ENCODE measurements at regions not wholly inside any gene's neighbourhood (a gene's known extent, or its start where the extent isn't known, plus 50 kb on each side); places are given as distances from the start of the nearest gene placed in this dataset.
A peak's percentile ranks its signal among the peaks of the same experiment; 100 is the strongest.

- Histone ChIP-seq H4K20me1 (ENCODE audit: control insufficient read depth, extremely low read depth, insufficient read depth, low read length) (no peaks in the 10 kb centered on the region), H3K79me2 (ENCODE audit: control insufficient read depth, insufficient read depth, low read length) (no peaks in the 10 kb centered on the region), H3K36me3 (ENCODE audit: control insufficient read depth in 2 of 2, extremely low read depth in 1 of 2, insufficient read depth in 2 of 2, low read length in 2 of 2) (no peaks in the 10 kb centered on the region), H3K27me3 (ENCODE audit: control insufficient read depth, extremely low read depth, insufficient read depth, low read length) (no peaks in the 10 kb centered on the region), H3K9me1 (ENCODE audit: control insufficient read depth, extremely low read depth, insufficient read depth, low read length) (no peaks in the 10 kb centered on the region), H3K4me3 (ENCODE audit: control insufficient read depth in 2 of 3, extremely low read depth in 1 of 3, insufficient read depth in 2 of 3, low read depth in 1 of 3, low read length in 3 of 3) (no peak overlapping the region), H3K4me2 (ENCODE audit: control insufficient read depth, extremely low read depth, insufficient read depth, low read depth, low read length) (no peak overlapping the region), H2AFZ (ENCODE audit: control insufficient read depth, low read length) (no peak overlapping the region), H3K27ac (ENCODE audit: control insufficient read depth, insufficient read depth, low read length) (no peak overlapping the region), H3K9ac (ENCODE audit: control insufficient read depth, extremely low read depth, insufficient read depth, low read length) (no peak overlapping the region), H3K4me1 (ENCODE audit: control insufficient read depth, extremely low read depth, insufficient read depth, low read length) (peaks cover 10% of the 10 kb centered on the region), H3K9me3 (ENCODE audit: control insufficient read depth, low read depth, low read length) (no peaks in the 10 kb centered on the region)
- DNase-seq (ENCODE audit: low read depth, low spot score) (no peak), FAIRE-seq (no peak)
- no peak for TF ChIP-seq EZH2 (IDR thresholded peaks at IDR 0.05; ENCODE audit: low read length)
- dilution Hi-C loops (cut with MboI; ENCODE audit: extremely low pct_ligation_motif_present, low sequenced_read_pairs): no loop called here
These were observed 55.3 kb downstream of the CH25H start for GRCh38 chr10:89151857-89152256.

GRCh38 chr10:89148061-89148460 is 59.1 kb downstream of the CH25H start:
- no peaks in the 10 kb centered on the region for H3K79me2 ChIP-seq (ENCODE audit: control insufficient read depth, insufficient read depth, low read length)
- H3K27ac ChIP-seq (ENCODE audit: control insufficient read depth, insufficient read depth, low read length): no peak overlapping the region
- FAIRE-seq (no peak), DNase-seq (ENCODE audit: low read depth, low spot score) (no peak)
- H3K27me3 ChIP-seq (ENCODE audit: control insufficient read depth, extremely low read depth, insufficient read depth, low read length): no peaks in the 10 kb centered on the region
- H3K4me2 ChIP-seq (ENCODE audit: control insufficient read depth, extremely low read depth, insufficient read depth, low read depth, low read length): no peak overlapping the region
- no peak overlapping the region for H2AFZ ChIP-seq (ENCODE audit: control insufficient read depth, low read length)
- H3K4me1 ChIP-seq (ENCODE audit: control insufficient read depth, extremely low read depth, insufficient read depth, low read length): peaks cover 7% of the 10 kb centered on the region
- H3K36me3 ChIP-seq (ENCODE audit: control insufficient read depth in 2 of 2, extremely low read depth in 1 of 2, insufficient read depth in 2 of 2, low read length in 2 of 2): no peaks in the 10 kb centered on the region
- no peaks in the 10 kb centered on the region for H4K20me1 ChIP-seq (ENCODE audit: control insufficient read depth, extremely low read depth, insufficient read depth, low read length)
- no peaks in the 10 kb centered on the region for H3K9me3 ChIP-seq (ENCODE audit: control insufficient read depth, low read depth, low read length)
- no peak overlapping the region for H3K4me3 ChIP-seq (ENCODE audit: control insufficient read depth in 2 of 3, extremely low read depth in 1 of 3, insufficient read depth in 2 of 3, low read depth in 1 of 3, low read length in 3 of 3)
- no peaks in the 10 kb centered on the region for H3K9me1 ChIP-seq (ENCODE audit: control insufficient read depth, extremely low read depth, insufficient read depth, low read length)
- dilution Hi-C loops (cut with MboI; ENCODE audit: extremely low pct_ligation_motif_present, low sequenced_read_pairs): no loop called here
- no peak overlapping the region for H3K9ac ChIP-seq (ENCODE audit: control insufficient read depth, extremely low read depth, insufficient read depth, low read length)
- TF ChIP-seq EZH2 (IDR thresholded peaks at IDR 0.05; ENCODE audit: low read length): no peak
- TF ChIP-seq, protein P1, sequence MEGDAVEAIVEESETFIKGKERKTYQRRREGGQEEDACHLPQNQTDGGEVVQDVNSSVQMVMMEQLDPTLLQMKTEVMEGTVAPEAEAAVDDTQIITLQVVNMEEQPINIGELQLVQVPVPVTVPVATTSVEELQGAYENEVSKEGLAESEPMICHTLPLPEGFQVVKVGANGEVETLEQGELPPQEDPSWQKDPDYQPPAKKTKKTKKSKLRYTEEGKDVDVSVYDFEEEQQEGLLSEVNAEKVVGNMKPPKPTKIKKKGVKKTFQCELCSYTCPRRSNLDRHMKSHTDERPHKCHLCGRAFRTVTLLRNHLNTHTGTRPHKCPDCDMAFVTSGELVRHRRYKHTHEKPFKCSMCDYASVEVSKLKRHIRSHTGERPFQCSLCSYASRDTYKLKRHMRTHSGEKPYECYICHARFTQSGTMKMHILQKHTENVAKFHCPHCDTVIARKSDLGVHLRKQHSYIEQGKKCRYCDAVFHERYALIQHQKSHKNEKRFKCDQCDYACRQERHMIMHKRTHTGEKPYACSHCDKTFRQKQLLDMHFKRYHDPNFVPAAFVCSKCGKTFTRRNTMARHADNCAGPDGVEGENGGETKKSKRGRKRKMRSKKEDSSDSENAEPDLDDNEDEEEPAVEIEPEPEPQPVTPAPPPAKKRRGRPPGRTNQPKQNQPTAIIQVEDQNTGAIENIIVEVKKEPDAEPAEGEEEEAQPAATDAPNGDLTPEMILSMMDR (optimal IDR thresholded peaks at IDR 0.05 in 1 of 3, IDR thresholded peaks at IDR 0.05 in 1 of 3, conservative IDR thresholded peaks at IDR 0.05 in 1 of 3; ENCODE audit: extremely low read depth in 1 of 3, insufficient read depth in 2 of 3, low read length in 3 of 3): no peak

GRCh38 chr10:89147256-89147655 is 59.9 kb downstream of the CH25H start:
- DNase-seq (ENCODE audit: low read depth, low spot score): peak; percentile 28
- no peaks in the 10 kb centered on the region for H3K9me1 ChIP-seq (ENCODE audit: control insufficient read depth, extremely low read depth, insufficient read depth, low read length)
- no peaks in the 10 kb centered on the region for H3K9me3 ChIP-seq (ENCODE audit: control insufficient read depth, low read depth, low read length)
- no peaks in the 10 kb centered on the region for H3K36me3 ChIP-seq (ENCODE audit: control insufficient read depth in 2 of 2, extremely low read depth in 1 of 2, insufficient read depth in 2 of 2, low read length in 2 of 2)
- peaks cover 4% of the 10 kb centered on the region for H3K4me1 ChIP-seq (ENCODE audit: control insufficient read depth, extremely low read depth, insufficient read depth, low read length)
- H4K20me1 ChIP-seq (ENCODE audit: control insufficient read depth, extremely low read depth, insufficient read depth, low read length): no peaks in the 10 kb centered on the region
- H3K4me3 ChIP-seq (ENCODE audit: control insufficient read depth in 2 of 3, extremely low read depth in 1 of 3, insufficient read depth in 2 of 3, low read depth in 1 of 3, low read length in 3 of 3): no peak overlapping the region
- TF ChIP-seq EZH2 (IDR thresholded peaks at IDR 0.05; ENCODE audit: low read length): no peak
- TF ChIP-seq, protein P1 (optimal IDR thresholded peaks at IDR 0.05 in 1 of 3, IDR thresholded peaks at IDR 0.05 in 1 of 3, conservative IDR thresholded peaks at IDR 0.05 in 1 of 3; ENCODE audit: extremely low read depth in 1 of 3, insufficient read depth in 2 of 3, low read length in 3 of 3): no peak
- peak; percentile 20 for FAIRE-seq
- no peak overlapping the region for H3K9ac ChIP-seq (ENCODE audit: control insufficient read depth, extremely low read depth, insufficient read depth, low read length)
- no peak overlapping the region for H3K27ac ChIP-seq (ENCODE audit: control insufficient read depth, insufficient read depth, low read length)
- no peaks in the 10 kb centered on the region for H3K79me2 ChIP-seq (ENCODE audit: control insufficient read depth, insufficient read depth, low read length)
- H2AFZ ChIP-seq (ENCODE audit: control insufficient read depth, low read length): no peak overlapping the region
- H3K4me2 ChIP-seq (ENCODE audit: control insufficient read depth, extremely low read depth, insufficient read depth, low read depth, low read length): no peak overlapping the region
- dilution Hi-C loops (cut with MboI; ENCODE audit: extremely low pct_ligation_motif_present, low sequenced_read_pairs): no loop called here
- no peaks in the 10 kb centered on the region for H3K27me3 ChIP-seq (ENCODE audit: control insufficient read depth, extremely low read depth, insufficient read depth, low read length)
